ENCODE measurements at regions not wholly inside any gene's neighbourhood (a gene's known extent, or its start where the extent isn't known, plus 50 kb on each side); places are given as distances from the start of the nearest gene placed in this dataset.

DNA sequence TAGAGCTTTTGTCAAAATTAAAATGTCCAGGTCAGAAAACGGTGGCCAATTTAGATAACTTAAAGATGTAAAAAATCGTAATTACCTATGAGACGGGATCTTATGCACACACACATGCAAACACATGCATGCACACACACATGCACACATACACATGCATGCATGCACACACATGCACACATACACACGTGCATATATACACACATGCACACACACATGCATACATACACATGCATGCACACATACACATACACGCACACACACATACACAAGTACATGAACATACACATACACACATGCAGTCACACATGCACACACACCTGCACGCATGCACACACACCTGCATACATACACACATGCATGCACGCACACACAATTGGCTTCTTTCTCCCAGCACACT is 362.0 kb downstream of the IRX1 start:
- TF ChIP-seq, protein P1, sequence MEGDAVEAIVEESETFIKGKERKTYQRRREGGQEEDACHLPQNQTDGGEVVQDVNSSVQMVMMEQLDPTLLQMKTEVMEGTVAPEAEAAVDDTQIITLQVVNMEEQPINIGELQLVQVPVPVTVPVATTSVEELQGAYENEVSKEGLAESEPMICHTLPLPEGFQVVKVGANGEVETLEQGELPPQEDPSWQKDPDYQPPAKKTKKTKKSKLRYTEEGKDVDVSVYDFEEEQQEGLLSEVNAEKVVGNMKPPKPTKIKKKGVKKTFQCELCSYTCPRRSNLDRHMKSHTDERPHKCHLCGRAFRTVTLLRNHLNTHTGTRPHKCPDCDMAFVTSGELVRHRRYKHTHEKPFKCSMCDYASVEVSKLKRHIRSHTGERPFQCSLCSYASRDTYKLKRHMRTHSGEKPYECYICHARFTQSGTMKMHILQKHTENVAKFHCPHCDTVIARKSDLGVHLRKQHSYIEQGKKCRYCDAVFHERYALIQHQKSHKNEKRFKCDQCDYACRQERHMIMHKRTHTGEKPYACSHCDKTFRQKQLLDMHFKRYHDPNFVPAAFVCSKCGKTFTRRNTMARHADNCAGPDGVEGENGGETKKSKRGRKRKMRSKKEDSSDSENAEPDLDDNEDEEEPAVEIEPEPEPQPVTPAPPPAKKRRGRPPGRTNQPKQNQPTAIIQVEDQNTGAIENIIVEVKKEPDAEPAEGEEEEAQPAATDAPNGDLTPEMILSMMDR (IDR thresholded peaks at IDR 0.05; ENCODE audit: borderline replicate concordance, extremely low read depth, insufficient read depth): no peak
- no peaks in the 10 kb centered on the region for H3K9me3 ChIP-seq (ENCODE audit: control insufficient read depth in 2 of 3, insufficient read depth in 1 of 3, low read length in 3 of 3)
- FAIRE-seq (no peak), DNase-seq (no peak)
- H3K27ac ChIP-seq (ENCODE audit: low read depth in 2 of 2, low read length in 2 of 2): no peak overlapping the region
- no peak overlapping the region for H3K9ac ChIP-seq (ENCODE audit: low read length in 3 of 3)
- peaks cover 0 to 4% (median 0%) of the 10 kb centered on the region in 3 donors for H3K4me1 ChIP-seq (ENCODE audit: control insufficient read depth in 2 of 3, insufficient read depth in 2 of 3, low read depth in 1 of 3, low read length in 3 of 3)
- H3K27me3 ChIP-seq (ENCODE audit: control insufficient read depth, insufficient read depth, low read length): no peaks in the 10 kb centered on the region
- H3K36me3 ChIP-seq (ENCODE audit: control insufficient read depth in 2 of 3, insufficient read depth in 3 of 3, low read length in 3 of 3): no peaks in the 10 kb centered on the region
- H3K4me3 ChIP-seq (ENCODE audit: low read length in 3 of 3): no peak overlapping the region
- intact Hi-C loops (cut with DNase I): no loop called here

DNA sequence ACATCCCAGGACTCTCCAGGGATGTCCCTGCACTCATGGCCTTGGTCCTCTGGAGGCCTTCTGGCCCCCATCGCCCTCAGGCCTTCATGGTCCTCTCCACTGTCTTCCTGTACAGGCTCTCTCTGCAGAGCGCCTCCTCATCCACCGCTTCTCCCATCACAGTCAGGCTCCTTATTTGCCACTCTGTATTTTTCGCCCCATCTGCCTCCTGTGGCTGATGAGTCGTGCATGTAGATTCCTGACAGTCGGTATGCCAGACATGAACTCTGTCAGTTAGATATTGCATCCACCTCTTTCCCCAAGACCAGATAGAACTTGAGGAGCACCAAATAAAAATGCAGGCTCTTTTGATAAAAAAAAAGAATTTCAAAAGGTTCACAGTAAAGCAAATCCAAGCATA is 362.8 kb downstream of the IRX1 start:
- DNase-seq (no peak), FAIRE-seq (no peak)
- TF ChIP-seq, protein P1 (IDR thresholded peaks at IDR 0.05; ENCODE audit: borderline replicate concordance, extremely low read depth, insufficient read depth): no peak
- intact Hi-C loops (cut with DNase I): no loop called here
- peaks cover 0 to 4% (median 0%) of the 10 kb centered on the region in 3 donors for H3K4me1 ChIP-seq (ENCODE audit: control insufficient read depth in 2 of 3, insufficient read depth in 2 of 3, low read depth in 1 of 3, low read length in 3 of 3)
- H3K9me3 ChIP-seq (ENCODE audit: control insufficient read depth in 2 of 3, insufficient read depth in 1 of 3, low read length in 3 of 3): no peaks in the 10 kb centered on the region
- H3K4me3 ChIP-seq (ENCODE audit: low read length in 3 of 3): no peak overlapping the region
- H3K27me3 ChIP-seq (ENCODE audit: control insufficient read depth, insufficient read depth, low read length): no peaks in the 10 kb centered on the region
- H3K9ac ChIP-seq (ENCODE audit: low read length in 3 of 3): no peak overlapping the region
- no peak overlapping the region for H3K27ac ChIP-seq (ENCODE audit: low read depth in 2 of 2, low read length in 2 of 2)
- H3K36me3 ChIP-seq (ENCODE audit: control insufficient read depth in 2 of 3, insufficient read depth in 3 of 3, low read length in 3 of 3): no peaks in the 10 kb centered on the region

DNA sequence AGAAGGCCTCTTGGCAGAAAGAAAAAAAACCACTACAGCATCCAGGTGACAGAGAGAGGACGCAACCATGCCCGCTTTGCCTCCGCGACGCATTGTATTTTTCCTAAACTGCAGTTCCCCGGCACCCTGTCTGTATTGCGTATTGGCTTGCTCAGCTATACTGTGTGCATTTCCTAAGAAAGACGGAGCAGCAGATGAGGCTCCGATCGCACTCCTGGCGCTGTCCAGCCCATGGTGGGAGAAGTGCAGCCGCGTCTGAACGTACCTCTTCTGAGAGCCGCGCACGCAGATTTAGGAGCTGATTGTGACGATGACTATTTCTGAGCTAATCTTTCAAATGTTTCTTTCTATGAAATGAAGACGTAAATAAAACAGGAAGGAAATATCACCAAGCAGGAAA is 366.5 kb downstream of the IRX1 start:
- TF ChIP-seq, protein P1 (IDR thresholded peaks at IDR 0.05; ENCODE audit: borderline replicate concordance, extremely low read depth, insufficient read depth): no peak
- intact Hi-C loops (cut with DNase I): no loop called here
- Histone ChIP-seq H3K36me3 (ENCODE audit: control insufficient read depth in 2 of 3, insufficient read depth in 3 of 3, low read length in 3 of 3) (no peaks in the 10 kb centered on the region), H3K27me3 (ENCODE audit: control insufficient read depth, insufficient read depth, low read length) (no peaks in the 10 kb centered on the region), H3K4me3 (ENCODE audit: low read length in 3 of 3) (no peak overlapping the region), H3K4me1 (ENCODE audit: control insufficient read depth in 2 of 3, insufficient read depth in 2 of 3, low read depth in 1 of 3, low read length in 3 of 3) (peaks cover 0 to 4% (median 0%) of the 10 kb centered on the region in 3 donors), H3K9me3 (ENCODE audit: control insufficient read depth in 2 of 3, insufficient read depth in 1 of 3, low read length in 3 of 3) (no peaks in the 10 kb centered on the region), H3K27ac (ENCODE audit: low read depth in 2 of 2, low read length in 2 of 2) (no peak overlapping the region), H3K9ac (ENCODE audit: low read length in 3 of 3) (no peak overlapping the region)
- FAIRE-seq (no peak), DNase-seq (no peak)

DNA sequence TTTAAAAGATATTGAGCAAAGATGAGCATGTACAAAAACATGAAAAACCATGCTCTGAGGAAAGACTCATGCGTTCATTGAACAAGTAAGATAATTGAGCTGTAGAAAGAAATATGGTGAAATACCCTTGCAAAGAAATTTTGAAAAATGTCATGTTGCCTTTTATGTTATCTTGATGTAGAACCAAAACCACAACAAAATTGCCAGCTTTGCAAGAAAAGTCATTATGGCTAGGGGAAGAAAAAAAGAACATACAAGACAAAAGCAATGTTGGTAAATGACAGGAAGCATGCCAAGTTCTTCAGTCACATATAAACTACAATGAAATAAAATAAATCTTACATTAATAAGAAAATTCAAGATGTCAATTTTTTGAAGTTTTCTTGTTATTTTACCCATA is 368.0 kb downstream of the IRX1 start:
- no peaks in the 10 kb centered on the region for H3K27me3 ChIP-seq (ENCODE audit: control insufficient read depth, insufficient read depth, low read length)
- no peaks in the 10 kb centered on the region for H3K4me1 ChIP-seq (ENCODE audit: control insufficient read depth in 2 of 3, insufficient read depth in 2 of 3, low read depth in 1 of 3, low read length in 3 of 3)
- H3K27ac ChIP-seq (ENCODE audit: low read depth in 2 of 2, low read length in 2 of 2): no peak overlapping the region
- H3K36me3 ChIP-seq (ENCODE audit: control insufficient read depth in 2 of 3, insufficient read depth in 3 of 3, low read length in 3 of 3): no peaks in the 10 kb centered on the region
- no peak overlapping the region for H3K9ac ChIP-seq (ENCODE audit: low read length in 3 of 3)
- H3K4me3 ChIP-seq (ENCODE audit: low read length in 3 of 3): no peak overlapping the region
- DNase-seq: no peak
- TF ChIP-seq, protein P1 (IDR thresholded peaks at IDR 0.05; ENCODE audit: borderline replicate concordance, extremely low read depth, insufficient read depth): no peak
- FAIRE-seq: no peak
- H3K9me3 ChIP-seq (ENCODE audit: control insufficient read depth in 2 of 3, insufficient read depth in 1 of 3, low read length in 3 of 3): peaks cover 0 to 3% (median 0%) of the 10 kb centered on the region in 3 donors
- intact Hi-C loops (cut with DNase I): no loop called here

Measured in kidney (tissue), 13 donors.